ENCODE measurements at regions not wholly inside any gene's neighbourhood (a gene's known extent, or its start where the extent isn't known, plus 50 kb on each side); places are given as distances from the start of the nearest gene placed in this dataset.

GRCh38 chr4:114057746-114058145, 78.3 kb upstream of the ARSJ start:
- Histone ChIP-seq H3K27me3 (replicated peaks in 1 of 2; ENCODE audit: control insufficient read depth in 2 of 2, extremely low read depth in 1 of 2, insufficient read depth in 2 of 2, low read length in 1 of 2) (no peaks in the 10 kb centered on the region), H3K9me3 (peaks cover 2% of the 10 kb centered on the region)
- H3K4me3 Mint-ChIP-seq = no peak overlapping the region

GRCh38 chr4:114062499-114062898, 83.1 kb upstream of the ARSJ start:
- no peak for ATAC-seq (replicated peaks in 1 of 4)
- no peaks in the 10 kb centered on the region for H3K9me3 Mint-ChIP-seq
- Histone ChIP-seq H3K27me3 (replicated peaks in 1 of 2; ENCODE audit: control insufficient read depth in 2 of 2, extremely low read depth in 1 of 2, insufficient read depth in 2 of 2, low read length in 1 of 2) (no peaks in the 10 kb centered on the region), H3K27ac (ENCODE audit: low read length) (no peak overlapping the region), H3K36me3 (ENCODE audit: control insufficient read depth in 2 of 2, extremely low read depth in 1 of 2, insufficient read depth in 1 of 2, low read length in 1 of 2) (no peaks in the 10 kb centered on the region), H3K4me3 (ENCODE audit: control insufficient read depth in 1 of 2, extremely low read depth in 1 of 2, low read length in 1 of 2) (no peak overlapping the region), H3K9me3 (peaks cover 1% of the 10 kb centered on the region), H3K4me1 (ENCODE audit: control insufficient read depth in 1 of 2, extremely low read depth in 1 of 2, insufficient read depth in 2 of 2, low read length in 2 of 2) (no peaks in the 10 kb centered on the region)
- H3K36me3 Mint-ChIP-seq = no peaks in the 10 kb centered on the region
- no peak overlapping the region for H3K4me3 Mint-ChIP-seq
- no peaks in the 10 kb centered on the region for H3K4me1 Mint-ChIP-seq
- no CpG with 5 or more reads among the region's 1 CpG for WGBS (ENCODE audit: insufficient coverage)
- H3K27ac Mint-ChIP-seq = no peak overlapping the region
- ChIA-PET POLR2A (no interaction called here), CTCF (no interaction called here)
- DNase-seq = no peak
- peaks cover 0 to 3% of the 10 kb centered on the region in 2 donors for H3K27me3 Mint-ChIP-seq

More at GRCh38 chr4:114057746-114058145, 78.3 kb upstream of the ARSJ start:
- DNase-seq (no peak), ATAC-seq (replicated peaks in 1 of 4) (no peak)
- Histone ChIP-seq H3K4me3 (ENCODE audit: control insufficient read depth in 1 of 2, extremely low read depth in 1 of 2, low read length in 1 of 2) (no peak overlapping the region), H3K27ac (ENCODE audit: low read length) (no peak overlapping the region), H3K36me3 (ENCODE audit: control insufficient read depth in 2 of 2, extremely low read depth in 1 of 2, insufficient read depth in 1 of 2, low read length in 1 of 2) (no peaks in the 10 kb centered on the region), H3K4me1 (ENCODE audit: control insufficient read depth in 1 of 2, extremely low read depth in 1 of 2, insufficient read depth in 2 of 2, low read length in 2 of 2) (no peaks in the 10 kb centered on the region)
- peaks cover 0 to 9% (median 7%) of the 10 kb centered on the region in 3 donors for H3K4me1 Mint-ChIP-seq
- no peaks in the 10 kb centered on the region for H3K27me3 Mint-ChIP-seq
- H3K9me3 Mint-ChIP-seq = peaks cover 0 to 20% (median 4%) of the 10 kb centered on the region in 3 donors
- 95% methylated on average over 2 of the region's 2 CpGs for WGBS (ENCODE audit: insufficient coverage)
- ChIA-PET POLR2A (no interaction called here), CTCF (no interaction called here)
- no peaks in the 10 kb centered on the region for H3K36me3 Mint-ChIP-seq
- H3K27ac Mint-ChIP-seq = no peak overlapping the region

GRCh38 chr4:114072781-114073180, 93.3 kb upstream of the ARSJ start:
- peaks cover 0 to 3% (median 0%) of the 10 kb centered on the region in 3 donors for H3K4me1 Mint-ChIP-seq
- no peaks in the 10 kb centered on the region for H3K9me3 ChIP-seq
- H3K27ac ChIP-seq (ENCODE audit: low read length) = no peak overlapping the region
- no peaks in the 10 kb centered on the region for H3K4me1 ChIP-seq (ENCODE audit: control insufficient read depth in 1 of 2, extremely low read depth in 1 of 2, insufficient read depth in 2 of 2, low read length in 2 of 2)
- ChIA-PET POLR2A (no interaction called here), CTCF (interaction anchor here in 1 of 2 donors (0.6 to 2.6 kb wide), 3 partner anchors 21 to 121 kb away, joined by 3 to 25 read pairs (median 4); no protein-coding TSS in a partner anchor)
- H3K27ac Mint-ChIP-seq = no peak overlapping the region
- no peaks in the 10 kb centered on the region for H3K27me3 ChIP-seq (replicated peaks in 1 of 2; ENCODE audit: control insufficient read depth in 2 of 2, extremely low read depth in 1 of 2, insufficient read depth in 2 of 2, low read length in 1 of 2)
- no peak overlapping the region for H3K4me3 Mint-ChIP-seq
- H3K36me3 Mint-ChIP-seq = no peaks in the 10 kb centered on the region
- no peak for DNase-seq
- ATAC-seq (replicated peaks in 1 of 4) = no peak
- peaks cover 0 to 6% of the 10 kb centered on the region in 2 donors for H3K27me3 Mint-ChIP-seq
- WGBS (ENCODE audit: insufficient coverage) = no CpG with 5 or more reads among the region's 1 CpG
- no peak overlapping the region for H3K4me3 ChIP-seq (ENCODE audit: control insufficient read depth in 1 of 2, extremely low read depth in 1 of 2, low read length in 1 of 2)
- H3K36me3 ChIP-seq (ENCODE audit: control insufficient read depth in 2 of 2, extremely low read depth in 1 of 2, insufficient read depth in 1 of 2, low read length in 1 of 2) = no peaks in the 10 kb centered on the region
- H3K9me3 Mint-ChIP-seq = peaks cover 0 to 3% (median 0%) of the 10 kb centered on the region in 3 donors

GRCh38 chr4:114076899-114077570, 97.6 kb upstream of the ARSJ start:
- DNase-seq (no peak), ATAC-seq (replicated peaks in 1 of 4) (no peak)
- Mint-ChIP-seq H3K27ac (no peak overlapping the region), H3K9me3 (peaks cover 0 to 3% (median 0%) of the 10 kb centered on the region in 3 donors), H3K27me3 (no peaks in the 10 kb centered on the region), H3K4me1 (peaks cover 0 to 1% (median 0%) of the 10 kb centered on the region in 3 donors), H3K4me3 (no peak overlapping the region), H3K36me3 (no peaks in the 10 kb centered on the region)
- ChIA-PET POLR2A (no interaction called here), CTCF (interaction anchor here in 1 of 2 donors (1.3 to 1.4 kb wide), 2 partner anchors 10 to 124 kb away, joined by 3 to 5 read pairs; no protein-coding TSS in a partner anchor)
- H3K36me3 ChIP-seq (ENCODE audit: control insufficient read depth in 2 of 2, extremely low read depth in 1 of 2, insufficient read depth in 1 of 2, low read length in 1 of 2) = no peaks in the 10 kb centered on the region
- no peaks in the 10 kb centered on the region for H3K9me3 ChIP-seq
- H3K4me1 ChIP-seq (ENCODE audit: control insufficient read depth in 1 of 2, extremely low read depth in 1 of 2, insufficient read depth in 2 of 2, low read length in 2 of 2) = no peaks in the 10 kb centered on the region
- 83% methylated on average over 1 of the region's 1 CpG for WGBS (ENCODE audit: insufficient coverage)
- no peak overlapping the region for H3K4me3 ChIP-seq (ENCODE audit: control insufficient read depth in 1 of 2, extremely low read depth in 1 of 2, low read length in 1 of 2)
- H3K27me3 ChIP-seq (replicated peaks in 1 of 2; ENCODE audit: control insufficient read depth in 2 of 2, extremely low read depth in 1 of 2, insufficient read depth in 2 of 2, low read length in 1 of 2) = no peaks in the 10 kb centered on the region
- no peak overlapping the region for H3K27ac ChIP-seq (ENCODE audit: low read length)

GRCh38 chr4:114077610-114078009, 98.2 kb upstream of the ARSJ start:
- Histone ChIP-seq H3K9me3 (no peaks in the 10 kb centered on the region), H3K27me3 (replicated peaks in 1 of 2; ENCODE audit: control insufficient read depth in 2 of 2, extremely low read depth in 1 of 2, insufficient read depth in 2 of 2, low read length in 1 of 2) (no peaks in the 10 kb centered on the region), H3K36me3 (ENCODE audit: control insufficient read depth in 2 of 2, extremely low read depth in 1 of 2, insufficient read depth in 1 of 2, low read length in 1 of 2) (no peaks in the 10 kb centered on the region), H3K27ac (ENCODE audit: low read length) (no peak overlapping the region), H3K4me3 (ENCODE audit: control insufficient read depth in 1 of 2, extremely low read depth in 1 of 2, low read length in 1 of 2) (no peak overlapping the region), H3K4me1 (ENCODE audit: control insufficient read depth in 1 of 2, extremely low read depth in 1 of 2, insufficient read depth in 2 of 2, low read length in 2 of 2) (no peaks in the 10 kb centered on the region)
- ChIA-PET POLR2A (no interaction called here), CTCF (interaction anchor here in 1 of 2 donors (1.3 to 1.4 kb wide), 2 partner anchors 10 to 125 kb away, joined by 3 to 5 read pairs; no protein-coding TSS in a partner anchor)
- DNase-seq = no peak
- ATAC-seq (replicated peaks in 1 of 4) = no peak
- H3K9me3 Mint-ChIP-seq = peaks cover 0 to 3% (median 0%) of the 10 kb centered on the region in 3 donors
- H3K27ac Mint-ChIP-seq = no peak overlapping the region
- H3K4me3 Mint-ChIP-seq = no peak overlapping the region
- no peaks in the 10 kb centered on the region for H3K27me3 Mint-ChIP-seq
- peaks cover 0 to 1% (median 0%) of the 10 kb centered on the region in 3 donors for H3K4me1 Mint-ChIP-seq
- H3K36me3 Mint-ChIP-seq = no peaks in the 10 kb centered on the region

- Histone ChIP-seq H3K9me3 (no peaks in the 10 kb centered on the region), H3K4me3 (ENCODE audit: control insufficient read depth in 1 of 2, extremely low read depth in 1 of 2, low read length in 1 of 2) (no peak overlapping the region), H3K27ac (ENCODE audit: low read length) (no peak overlapping the region), H3K27me3 (replicated peaks in 1 of 2; ENCODE audit: control insufficient read depth in 2 of 2, extremely low read depth in 1 of 2, insufficient read depth in 2 of 2, low read length in 1 of 2) (no peaks in the 10 kb centered on the region), H3K4me1 (ENCODE audit: control insufficient read depth in 1 of 2, extremely low read depth in 1 of 2, insufficient read depth in 2 of 2, low read length in 2 of 2) (no peaks in the 10 kb centered on the region), H3K36me3 (ENCODE audit: control insufficient read depth in 2 of 2, extremely low read depth in 1 of 2, insufficient read depth in 1 of 2, low read length in 1 of 2) (no peaks in the 10 kb centered on the region)
- Mint-ChIP-seq H3K36me3 (no peaks in the 10 kb centered on the region), H3K4me1 (peaks cover 0 to 1% (median 0%) of the 10 kb centered on the region in 3 donors), H3K4me3 (no peak overlapping the region), H3K27me3 (peaks cover 4% of the 10 kb centered on the region in 2 donors), H3K27ac (no peak overlapping the region), H3K9me3 (peaks cover 0 to 3% (median 0%) of the 10 kb centered on the region in 3 donors)
- no peak for ATAC-seq (replicated peaks in 1 of 4)
- ChIA-PET CTCF (no interaction called here), POLR2A (interaction anchor here in 1 of 2 donors (0.7 kb wide), 1 partner anchor 910 kb away, joined by 3 read pairs; no protein-coding TSS in a partner anchor)
- no peak for DNase-seq
Observed at GRCh38 chr4:114078636-114079035, 99.2 kb upstream of the ARSJ start.

Measured in T-cell (primary cell).